Progenitor cell of endocrine pancreas (in vitro differentiated cells): ENCODE measurements at regions not wholly inside any gene's neighbourhood (a gene's known extent, or its start where the extent isn't known, plus 50 kb on each side); places are given as distances from the start of the nearest gene placed in this dataset.

Experiments
- DNase-seq: peaks from one replicate; pipeline ENCODE4 v3.0.0; 2021; ENCODE audit warnings: low spot score; ENCODE audit not compliant: unreplicated experiment
- H3K27ac Mint-ChIP-seq: 2 replicates; pipeline ENCODE4 v1.8.0; 2021; ENCODE audit warnings: mild to moderate bottlenecking, moderate library complexity, mixed read lengths
- H3K27me3 Mint-ChIP-seq: 2 replicates; pipeline ENCODE4 v1.8.0; 2021; ENCODE audit warnings: mixed read lengths
- H3K36me3 Mint-ChIP-seq: 2 replicates; pipeline ENCODE4 v1.8.0; 2022; ENCODE audit warnings: mixed read lengths; ENCODE audit not compliant: insufficient read depth
- H3K4me1 Mint-ChIP-seq: 2 replicates; pipeline ENCODE4 v1.8.0; 2021; ENCODE audit warnings: low read depth, mixed read lengths
- H3K4me3 Mint-ChIP-seq: 2 replicates; pipeline ENCODE4 v1.8.0; 2021; ENCODE audit warnings: low read depth, mild to moderate bottlenecking, moderate library complexity, mixed read lengths
- H3K9me3 Mint-ChIP-seq: 2 replicates; pipeline ENCODE4 v1.8.0; 2021; ENCODE audit warnings: low read depth, mixed read lengths
- TF ChIP-seq, protein P1 (sequence below): fragments of 200-600 bp; sonication (generic); IDR thresholded peaks from one replicate; pipeline ENCODE4 v1.5.0; 2021; ENCODE audit warnings: antibody characterized with exemption, mild to moderate bottlenecking; ENCODE audit not compliant: unreplicated experiment

DNA sequence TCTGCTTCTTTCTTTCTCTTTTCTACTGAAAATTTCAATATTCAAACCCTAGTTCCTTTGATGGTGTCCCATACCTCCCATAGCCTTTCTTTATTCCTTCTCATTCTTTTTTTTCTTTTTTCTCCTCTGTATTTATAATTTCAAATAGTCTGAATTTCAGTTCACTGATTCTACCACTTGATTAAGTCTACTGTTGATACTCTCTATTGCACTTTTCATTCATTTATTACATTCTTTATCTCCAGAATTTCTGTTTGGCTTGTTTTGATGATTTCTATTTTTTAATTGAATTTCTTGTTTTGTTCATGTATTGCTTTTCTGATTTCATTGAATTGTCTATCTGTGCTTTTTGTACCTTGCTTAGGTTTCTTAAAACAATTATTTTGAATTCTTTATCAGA, 111.9 kb upstream of the VRK2 start:
- Mint-ChIP-seq H3K27me3 (no peaks in the 10 kb centered on the region), H3K9me3 (peaks cover 8% of the 10 kb centered on the region), H3K36me3 (no peaks in the 10 kb centered on the region), H3K27ac (no peak overlapping the region), H3K4me3 (no peak overlapping the region), H3K4me1 (no peaks in the 10 kb centered on the region)
- TF ChIP-seq, protein P1, sequence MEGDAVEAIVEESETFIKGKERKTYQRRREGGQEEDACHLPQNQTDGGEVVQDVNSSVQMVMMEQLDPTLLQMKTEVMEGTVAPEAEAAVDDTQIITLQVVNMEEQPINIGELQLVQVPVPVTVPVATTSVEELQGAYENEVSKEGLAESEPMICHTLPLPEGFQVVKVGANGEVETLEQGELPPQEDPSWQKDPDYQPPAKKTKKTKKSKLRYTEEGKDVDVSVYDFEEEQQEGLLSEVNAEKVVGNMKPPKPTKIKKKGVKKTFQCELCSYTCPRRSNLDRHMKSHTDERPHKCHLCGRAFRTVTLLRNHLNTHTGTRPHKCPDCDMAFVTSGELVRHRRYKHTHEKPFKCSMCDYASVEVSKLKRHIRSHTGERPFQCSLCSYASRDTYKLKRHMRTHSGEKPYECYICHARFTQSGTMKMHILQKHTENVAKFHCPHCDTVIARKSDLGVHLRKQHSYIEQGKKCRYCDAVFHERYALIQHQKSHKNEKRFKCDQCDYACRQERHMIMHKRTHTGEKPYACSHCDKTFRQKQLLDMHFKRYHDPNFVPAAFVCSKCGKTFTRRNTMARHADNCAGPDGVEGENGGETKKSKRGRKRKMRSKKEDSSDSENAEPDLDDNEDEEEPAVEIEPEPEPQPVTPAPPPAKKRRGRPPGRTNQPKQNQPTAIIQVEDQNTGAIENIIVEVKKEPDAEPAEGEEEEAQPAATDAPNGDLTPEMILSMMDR, result no peak
- DNase-seq, result no peak

DNA sequence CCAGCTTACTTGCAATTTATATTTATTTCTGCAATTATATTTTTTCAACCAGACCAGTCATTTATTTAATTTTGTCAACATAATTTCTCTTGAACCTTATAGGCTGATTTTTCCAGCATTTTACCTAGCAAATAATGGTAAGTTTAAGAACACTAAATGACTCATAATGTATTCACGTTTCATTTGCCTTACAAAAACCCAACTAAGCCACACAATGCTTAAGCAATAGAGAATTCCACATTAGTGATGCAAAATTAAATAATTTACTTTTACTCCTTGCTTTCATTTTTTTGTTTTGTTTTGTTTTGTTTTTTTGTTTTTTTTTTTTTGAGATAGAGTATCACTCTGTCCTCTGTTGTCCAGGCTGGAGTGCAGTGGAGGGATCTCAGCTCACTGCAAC, 110.4 kb upstream of the VRK2 start:
- no peak overlapping the region for H3K4me3 Mint-ChIP-seq
- DNase-seq, result no peak
- H3K27me3 Mint-ChIP-seq, result no peaks in the 10 kb centered on the region
- H3K4me1 Mint-ChIP-seq, result no peaks in the 10 kb centered on the region
- peaks cover 8% of the 10 kb centered on the region for H3K9me3 Mint-ChIP-seq
- TF ChIP-seq, protein P1, result no peak
- no peaks in the 10 kb centered on the region for H3K36me3 Mint-ChIP-seq
- H3K27ac Mint-ChIP-seq, result no peak overlapping the region

DNA sequence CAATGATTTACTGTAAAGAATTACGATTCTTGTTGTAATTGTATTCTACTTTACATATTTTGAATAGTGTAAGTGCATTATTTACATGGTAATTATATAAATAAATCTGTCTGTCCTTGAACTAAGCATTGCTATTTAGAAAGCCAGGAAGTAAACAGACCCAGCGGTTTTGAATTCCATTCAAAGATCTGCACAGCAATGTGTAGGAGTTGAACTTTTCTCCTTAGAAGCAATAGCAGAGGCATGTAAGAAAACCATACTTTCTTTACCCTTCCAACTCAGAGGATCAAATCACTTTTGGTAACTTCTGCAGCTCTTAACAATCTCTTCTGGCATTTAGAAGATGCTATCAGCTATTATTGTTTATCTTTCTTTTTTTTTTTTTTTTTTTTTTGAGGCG, 109.2 kb upstream of the VRK2 start:
- Mint-ChIP-seq H3K9me3 (peaks cover 8% of the 10 kb centered on the region), H3K27me3 (no peaks in the 10 kb centered on the region)

DNA sequence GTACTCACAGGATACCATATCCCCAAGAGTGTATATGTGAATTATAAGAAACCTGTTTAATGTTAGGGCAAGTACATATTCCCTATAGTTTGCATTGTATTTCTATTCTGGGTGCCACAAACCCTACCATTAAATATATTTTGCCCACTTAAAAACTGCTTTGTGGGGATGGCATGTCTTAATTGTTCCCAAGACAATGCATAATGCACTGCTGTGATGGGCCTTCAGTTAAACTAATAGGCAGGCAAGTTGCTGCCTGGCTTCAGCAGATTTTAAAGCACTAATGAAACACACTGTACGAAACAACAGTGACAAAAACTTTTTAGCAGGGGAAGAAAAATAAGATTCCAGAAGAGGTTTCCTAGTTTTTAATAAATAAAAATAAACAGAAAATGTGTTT, 104.8 kb upstream of the VRK2 start:
- Mint-ChIP-seq H3K27ac (no peak overlapping the region), H3K36me3 (no peaks in the 10 kb centered on the region), H3K9me3 (no peaks in the 10 kb centered on the region), H3K4me1 (no peaks in the 10 kb centered on the region), H3K27me3 (no peaks in the 10 kb centered on the region), H3K4me3 (no peak overlapping the region)
- no peak for DNase-seq
- TF ChIP-seq, protein P1, result no peak

More for the DNA sequence above, 109.2 kb upstream of the VRK2 start:
- Mint-ChIP-seq H3K4me1 (no peaks in the 10 kb centered on the region), H3K36me3 (no peaks in the 10 kb centered on the region), H3K4me3 (no peak overlapping the region), H3K27ac (no peak overlapping the region)
- no peak for DNase-seq
- TF ChIP-seq, protein P1, result no peak

DNA sequence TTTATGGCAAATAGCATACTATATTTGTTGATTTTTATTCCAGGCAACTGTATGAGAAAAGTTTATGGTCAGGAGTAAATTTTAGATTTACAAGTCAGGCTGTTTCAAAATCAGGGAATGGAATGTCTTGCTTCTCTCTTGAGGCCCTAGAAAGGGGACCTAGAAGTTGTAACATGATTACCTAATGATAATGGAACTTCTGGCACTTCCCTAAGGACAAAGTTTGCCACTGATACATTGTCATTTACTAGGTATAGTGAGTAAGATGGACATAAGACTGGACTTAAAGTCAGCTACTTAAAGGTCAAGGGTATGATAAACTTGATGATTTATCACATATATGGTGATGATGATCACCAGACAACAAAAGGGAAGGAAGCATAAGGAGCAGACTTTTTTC, 103.3 kb upstream of the VRK2 start:
- TF ChIP-seq, protein P1, result no peak
- Mint-ChIP-seq H3K4me1 (no peaks in the 10 kb centered on the region), H3K9me3 (no peaks in the 10 kb centered on the region), H3K27me3 (no peaks in the 10 kb centered on the region), H3K27ac (no peak overlapping the region), H3K4me3 (no peak overlapping the region), H3K36me3 (no peaks in the 10 kb centered on the region)
- no peak for DNase-seq
